HepG2 (cell line): ENCODE measurements at regions not wholly inside any gene's neighbourhood (a gene's known extent, or its start where the extent isn't known, plus 50 kb on each side); places are given as distances from the start of the nearest gene placed in this dataset.
A peak's percentile ranks its signal among the peaks of the same experiment; 100 is the strongest.

Experiments
- KDM1A ChIP-seq: IDR thresholded peaks from 2 replicates; pipeline ENCODE4 v1.6.1; 2016; ENCODE audit warnings: missing compliant biosample characterization
- KMT2B ChIP-seq: IDR thresholded peaks from 2 replicates; pipeline ENCODE4 v1.6.1; 2016; ENCODE audit warnings: missing genetic modification reagents, missing compliant biosample characterization
- SCMH1 ChIP-seq: sonication (generic); formaldehyde crosslinking; IDR thresholded peaks from 2 replicates; pipeline ENCODE4 v1.9.0; 2021; ENCODE audit warnings: missing genetic modification reagents, mild to moderate bottlenecking, borderline replicate concordance
- SIN3B ChIP-seq: fragments of 150-350 bp; IDR thresholded peaks from 2 replicates; pipeline ENCODE4 v1.6.1; 2014; ENCODE audit warnings: low read length
- SSRP1 ChIP-seq: IDR thresholded peaks from 2 replicates; pipeline ENCODE4 v1.6.1; 2016; ENCODE audit warnings: control low read depth
- ZFP1 ChIP-seq: IDR thresholded peaks from 2 replicates; pipeline ENCODE4 v1.6.1; 2016
- ZFP82 ChIP-seq: sonication (generic); formaldehyde crosslinking; IDR thresholded peaks from 2 replicates; pipeline ENCODE4 v1.5.1; 2020; ENCODE audit warnings: mild to moderate bottlenecking, missing genetic modification reagents, borderline replicate concordance
- ZNF264 ChIP-seq: sonication (generic); formaldehyde crosslinking; IDR thresholded peaks from 2 replicates; pipeline ENCODE4 v1.4.0; 2020; ENCODE audit warnings: missing genetic modification reagents
- ZNF674 ChIP-seq: sonication (generic); formaldehyde crosslinking; IDR thresholded peaks from 2 replicates; pipeline ENCODE4 v1.5.0; 2020; ENCODE audit warnings: low read depth, mild to moderate bottlenecking, missing genetic modification reagents
- TF ChIP-seq, protein P1 (sequence below): sonication (generic); formaldehyde crosslinking; IDR thresholded peaks from 2 replicates; pipeline ENCODE4 v1.4.0; 2020; ENCODE audit warnings: mild to moderate bottlenecking, missing genetic modification reagents
- TF ChIP-seq, protein P2 (sequence below): sonication (generic); formaldehyde crosslinking; IDR thresholded peaks from 2 replicates; pipeline ENCODE4 v1.8.1; 2023; ENCODE audit warnings: missing genetic modification reagents, inconsistent platforms, borderline replicate concordance
- TF ChIP-seq, protein P3 (sequence below): sonication (generic); formaldehyde crosslinking; IDR thresholded peaks from 2 replicates; pipeline ENCODE4 v1.4.0; 2020; ENCODE audit warnings: missing genetic modification reagents, borderline replicate concordance
- TF ChIP-seq, protein P4 (sequence below): sonication (generic); formaldehyde crosslinking; conservative IDR thresholded peaks from 2 replicates; pipeline ENCODE4 v1.8.1; 2023; ENCODE audit warnings: missing genetic modification reagents
- TF ChIP-seq, protein P5 (sequence below): fragments of 450-650 bp; IDR thresholded peaks from 2 replicates; pipeline ENCODE4 v1.6.1; 2016
- TF ChIP-seq, protein P6 (sequence below): sonication (generic); formaldehyde crosslinking; IDR thresholded peaks from 2 replicates; pipeline ENCODE4 v1.4.0; 2020; ENCODE audit warnings: mild to moderate bottlenecking, missing genetic modification reagents
- TF ChIP-seq, protein P7 (sequence below): sonication (generic); formaldehyde crosslinking; IDR thresholded peaks from 2 replicates; pipeline ENCODE4 v1.5.0; 2020; ENCODE audit warnings: mild to moderate bottlenecking, missing genetic modification reagents

DNA sequence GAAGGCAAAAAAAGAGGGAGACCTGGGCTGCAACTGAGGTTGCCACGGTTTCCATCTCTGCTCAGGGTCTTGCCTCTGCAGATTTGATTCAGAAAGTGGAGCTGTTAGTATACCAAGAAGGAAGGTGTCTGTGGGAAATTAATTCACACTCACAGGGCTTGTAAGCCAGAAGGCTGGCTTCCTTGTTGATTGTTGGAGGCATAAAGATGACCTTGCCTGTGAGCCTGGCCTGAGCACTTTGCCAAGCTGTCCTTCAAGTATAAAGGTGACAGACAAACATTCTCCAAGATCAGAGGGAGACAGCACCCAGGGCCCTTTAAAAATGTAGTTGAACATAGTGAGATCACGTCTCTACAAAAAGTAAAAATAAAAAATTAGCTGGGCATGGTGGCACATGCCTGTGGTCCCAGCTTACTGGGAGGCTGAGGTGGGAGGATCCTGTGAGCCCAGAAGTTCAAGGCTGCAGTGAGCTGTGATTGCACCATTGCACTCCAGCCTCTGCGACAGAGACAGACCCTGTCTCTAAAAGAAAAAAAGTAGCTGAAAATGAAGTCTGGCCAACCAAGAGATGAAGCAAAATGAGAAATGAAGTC is 91.2 kb upstream of the UXS1 start (continued):
- TF ChIP-seq, protein P1, sequence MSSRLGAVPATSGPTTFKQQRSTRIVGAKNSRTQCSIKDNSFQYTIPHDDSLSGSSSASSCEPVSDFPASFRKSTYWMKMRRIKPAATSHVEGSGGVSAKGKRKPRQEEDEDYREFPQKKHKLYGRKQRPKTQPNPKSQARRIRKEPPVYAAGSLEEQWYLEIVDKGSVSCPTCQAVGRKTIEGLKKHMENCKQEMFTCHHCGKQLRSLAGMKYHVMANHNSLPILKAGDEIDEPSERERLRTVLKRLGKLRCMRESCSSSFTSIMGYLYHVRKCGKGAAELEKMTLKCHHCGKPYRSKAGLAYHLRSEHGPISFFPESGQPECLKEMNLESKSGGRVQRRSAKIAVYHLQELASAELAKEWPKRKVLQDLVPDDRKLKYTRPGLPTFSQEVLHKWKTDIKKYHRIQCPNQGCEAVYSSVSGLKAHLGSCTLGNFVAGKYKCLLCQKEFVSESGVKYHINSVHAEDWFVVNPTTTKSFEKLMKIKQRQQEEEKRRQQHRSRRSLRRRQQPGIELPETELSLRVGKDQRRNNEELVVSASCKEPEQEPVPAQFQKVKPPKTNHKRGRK: no peak
- no peak for TF ChIP-seq ZFP1
- TF ChIP-seq, protein P2, sequence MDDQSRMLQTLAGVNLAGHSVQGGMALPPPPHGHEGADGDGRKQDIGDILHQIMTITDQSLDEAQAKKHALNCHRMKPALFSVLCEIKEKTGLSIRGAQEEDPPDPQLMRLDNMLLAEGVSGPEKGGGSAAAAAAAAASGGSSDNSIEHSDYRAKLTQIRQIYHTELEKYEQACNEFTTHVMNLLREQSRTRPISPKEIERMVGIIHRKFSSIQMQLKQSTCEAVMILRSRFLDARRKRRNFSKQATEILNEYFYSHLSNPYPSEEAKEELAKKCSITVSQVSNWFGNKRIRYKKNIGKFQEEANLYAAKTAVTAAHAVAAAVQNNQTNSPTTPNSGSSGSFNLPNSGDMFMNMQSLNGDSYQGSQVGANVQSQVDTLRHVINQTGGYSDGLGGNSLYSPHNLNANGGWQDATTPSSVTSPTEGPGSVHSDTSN (CRISPR knock-in tag): no peak
- TF ChIP-seq ZFP82 (CRISPR knock-in tag): no peak
- no peak for TF ChIP-seq SSRP1
- TF ChIP-seq KMT2B (CRISPR knock-in tag): 0 out of 2 replicates have a peak, but pooled peaks have one; percentile 47
- no peak for TF ChIP-seq SCMH1
- no peak for TF ChIP-seq ZNF264 (CRISPR knock-in tag)
- TF ChIP-seq, protein P3, sequence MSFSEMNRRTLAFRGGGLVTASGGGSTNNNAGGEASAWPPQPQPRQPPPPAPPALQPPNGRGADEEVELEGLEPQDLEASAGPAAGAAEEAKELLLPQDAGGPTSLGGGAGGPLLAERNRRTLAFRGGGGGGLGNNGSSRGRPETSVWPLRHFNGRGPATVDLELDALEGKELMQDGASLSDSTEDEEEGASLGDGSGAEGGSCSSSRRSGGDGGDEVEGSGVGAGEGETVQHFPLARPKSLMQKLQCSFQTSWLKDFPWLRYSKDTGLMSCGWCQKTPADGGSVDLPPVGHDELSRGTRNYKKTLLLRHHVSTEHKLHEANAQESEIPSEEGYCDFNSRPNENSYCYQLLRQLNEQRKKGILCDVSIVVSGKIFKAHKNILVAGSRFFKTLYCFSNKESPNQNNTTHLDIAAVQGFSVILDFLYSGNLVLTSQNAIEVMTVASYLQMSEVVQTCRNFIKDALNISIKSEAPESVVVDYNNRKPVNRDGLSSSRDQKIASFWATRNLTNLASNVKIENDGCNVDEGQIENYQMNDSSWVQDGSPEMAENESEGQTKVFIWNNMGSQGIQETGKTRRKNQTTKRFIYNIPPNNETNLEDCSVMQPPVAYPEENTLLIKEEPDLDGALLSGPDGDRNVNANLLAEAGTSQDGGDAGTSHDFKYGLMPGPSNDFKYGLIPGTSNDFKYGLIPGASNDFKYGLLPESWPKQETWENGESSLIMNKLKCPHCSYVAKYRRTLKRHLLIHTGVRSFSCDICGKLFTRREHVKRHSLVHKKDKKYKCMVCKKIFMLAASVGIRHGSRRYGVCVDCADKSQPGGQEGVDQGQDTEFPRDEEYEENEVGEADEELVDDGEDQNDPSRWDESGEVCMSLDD (CRISPR knock-in tag): no peak
- TF ChIP-seq, protein P4, sequence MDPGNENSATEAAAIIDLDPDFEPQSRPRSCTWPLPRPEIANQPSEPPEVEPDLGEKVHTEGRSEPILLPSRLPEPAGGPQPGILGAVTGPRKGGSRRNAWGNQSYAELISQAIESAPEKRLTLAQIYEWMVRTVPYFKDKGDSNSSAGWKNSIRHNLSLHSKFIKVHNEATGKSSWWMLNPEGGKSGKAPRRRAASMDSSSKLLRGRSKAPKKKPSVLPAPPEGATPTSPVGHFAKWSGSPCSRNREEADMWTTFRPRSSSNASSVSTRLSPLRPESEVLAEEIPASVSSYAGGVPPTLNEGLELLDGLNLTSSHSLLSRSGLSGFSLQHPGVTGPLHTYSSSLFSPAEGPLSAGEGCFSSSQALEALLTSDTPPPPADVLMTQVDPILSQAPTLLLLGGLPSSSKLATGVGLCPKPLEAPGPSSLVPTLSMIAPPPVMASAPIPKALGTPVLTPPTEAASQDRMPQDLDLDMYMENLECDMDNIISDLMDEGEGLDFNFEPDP (CRISPR knock-in tag): no peak
- TF ChIP-seq, protein P5, sequence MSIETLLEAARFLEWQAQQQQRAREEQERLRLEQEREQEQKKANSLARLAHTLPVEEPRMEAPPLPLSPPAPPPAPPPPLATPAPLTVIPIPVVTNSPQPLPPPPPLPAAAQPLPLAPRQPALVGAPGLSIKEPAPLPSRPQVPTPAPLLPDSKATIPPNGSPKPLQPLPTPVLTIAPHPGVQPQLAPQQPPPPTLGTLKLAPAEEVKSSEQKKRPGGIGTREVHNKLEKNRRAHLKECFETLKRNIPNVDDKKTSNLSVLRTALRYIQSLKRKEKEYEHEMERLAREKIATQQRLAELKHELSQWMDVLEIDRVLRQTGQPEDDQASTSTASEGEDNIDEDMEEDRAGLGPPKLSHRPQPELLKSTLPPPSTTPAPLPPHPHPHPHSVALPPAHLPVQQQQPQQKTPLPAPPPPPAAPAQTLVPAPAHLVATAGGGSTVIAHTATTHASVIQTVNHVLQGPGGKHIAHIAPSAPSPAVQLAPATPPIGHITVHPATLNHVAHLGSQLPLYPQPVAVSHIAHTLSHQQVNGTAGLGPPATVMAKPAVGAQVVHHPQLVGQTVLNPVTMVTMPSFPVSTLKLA: no peak
- peak; percentile 59; the same call in 1 of the 2 replicates for TF ChIP-seq KDM1A (CRISPR knock-in tag)
- TF ChIP-seq, protein P6, sequence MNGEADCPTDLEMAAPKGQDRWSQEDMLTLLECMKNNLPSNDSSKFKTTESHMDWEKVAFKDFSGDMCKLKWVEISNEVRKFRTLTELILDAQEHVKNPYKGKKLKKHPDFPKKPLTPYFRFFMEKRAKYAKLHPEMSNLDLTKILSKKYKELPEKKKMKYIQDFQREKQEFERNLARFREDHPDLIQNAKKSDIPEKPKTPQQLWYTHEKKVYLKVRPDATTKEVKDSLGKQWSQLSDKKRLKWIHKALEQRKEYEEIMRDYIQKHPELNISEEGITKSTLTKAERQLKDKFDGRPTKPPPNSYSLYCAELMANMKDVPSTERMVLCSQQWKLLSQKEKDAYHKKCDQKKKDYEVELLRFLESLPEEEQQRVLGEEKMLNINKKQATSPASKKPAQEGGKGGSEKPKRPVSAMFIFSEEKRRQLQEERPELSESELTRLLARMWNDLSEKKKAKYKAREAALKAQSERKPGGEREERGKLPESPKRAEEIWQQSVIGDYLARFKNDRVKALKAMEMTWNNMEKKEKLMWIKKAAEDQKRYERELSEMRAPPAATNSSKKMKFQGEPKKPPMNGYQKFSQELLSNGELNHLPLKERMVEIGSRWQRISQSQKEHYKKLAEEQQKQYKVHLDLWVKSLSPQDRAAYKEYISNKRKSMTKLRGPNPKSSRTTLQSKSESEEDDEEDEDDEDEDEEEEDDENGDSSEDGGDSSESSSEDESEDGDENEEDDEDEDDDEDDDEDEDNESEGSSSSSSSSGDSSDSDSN: 0 out of 2 replicates have a peak, but pooled peaks have one; percentile 11
- no peak for TF ChIP-seq SIN3B
- no peak for TF ChIP-seq ZNF674 (CRISPR knock-in tag)
- TF ChIP-seq, protein P7, sequence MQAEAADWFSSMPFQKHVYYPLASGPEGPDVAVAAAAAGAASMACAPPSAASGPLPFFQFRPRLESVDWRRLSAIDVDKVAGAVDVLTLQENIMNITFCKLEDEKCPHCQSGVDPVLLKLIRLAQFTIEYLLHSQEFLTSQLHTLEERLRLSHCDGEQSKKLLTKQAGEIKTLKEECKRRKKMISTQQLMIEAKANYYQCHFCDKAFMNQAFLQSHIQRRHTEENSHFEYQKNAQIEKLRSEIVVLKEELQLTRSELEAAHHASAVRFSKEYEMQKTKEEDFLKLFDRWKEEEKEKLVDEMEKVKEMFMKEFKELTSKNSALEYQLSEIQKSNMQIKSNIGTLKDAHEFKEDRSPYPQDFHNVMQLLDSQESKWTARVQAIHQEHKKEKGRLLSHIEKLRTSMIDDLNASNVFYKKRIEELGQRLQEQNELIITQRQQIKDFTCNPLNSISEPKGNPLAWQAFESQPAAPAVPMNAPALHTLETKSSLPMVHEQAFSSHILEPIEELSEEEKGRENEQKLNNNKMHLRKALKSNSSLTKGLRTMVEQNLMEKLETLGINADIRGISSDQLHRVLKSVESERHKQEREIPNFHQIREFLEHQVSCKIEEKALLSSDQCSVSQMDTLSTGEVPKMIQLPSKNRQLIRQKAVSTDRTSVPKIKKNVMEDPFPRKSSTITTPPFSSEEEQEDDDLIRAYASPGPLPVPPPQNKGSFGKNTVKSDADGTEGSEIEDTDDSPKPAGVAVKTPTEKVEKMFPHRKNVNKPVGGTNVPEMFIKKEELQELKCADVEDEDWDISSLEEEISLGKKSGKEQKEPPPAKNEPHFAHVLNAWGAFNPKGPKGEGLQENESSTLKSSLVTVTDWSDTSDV (CRISPR knock-in tag): no peak
